ENCODE measurements at regions not wholly inside any gene's neighbourhood (a gene's known extent, or its start where the extent isn't known, plus 50 kb on each side); places are given as distances from the start of the nearest gene placed in this dataset.

GRCh38 chr11:97717922-97718321 lies 1302.8 kb upstream of the CNTN5 start:
- TF ChIP-seq, protein P1, sequence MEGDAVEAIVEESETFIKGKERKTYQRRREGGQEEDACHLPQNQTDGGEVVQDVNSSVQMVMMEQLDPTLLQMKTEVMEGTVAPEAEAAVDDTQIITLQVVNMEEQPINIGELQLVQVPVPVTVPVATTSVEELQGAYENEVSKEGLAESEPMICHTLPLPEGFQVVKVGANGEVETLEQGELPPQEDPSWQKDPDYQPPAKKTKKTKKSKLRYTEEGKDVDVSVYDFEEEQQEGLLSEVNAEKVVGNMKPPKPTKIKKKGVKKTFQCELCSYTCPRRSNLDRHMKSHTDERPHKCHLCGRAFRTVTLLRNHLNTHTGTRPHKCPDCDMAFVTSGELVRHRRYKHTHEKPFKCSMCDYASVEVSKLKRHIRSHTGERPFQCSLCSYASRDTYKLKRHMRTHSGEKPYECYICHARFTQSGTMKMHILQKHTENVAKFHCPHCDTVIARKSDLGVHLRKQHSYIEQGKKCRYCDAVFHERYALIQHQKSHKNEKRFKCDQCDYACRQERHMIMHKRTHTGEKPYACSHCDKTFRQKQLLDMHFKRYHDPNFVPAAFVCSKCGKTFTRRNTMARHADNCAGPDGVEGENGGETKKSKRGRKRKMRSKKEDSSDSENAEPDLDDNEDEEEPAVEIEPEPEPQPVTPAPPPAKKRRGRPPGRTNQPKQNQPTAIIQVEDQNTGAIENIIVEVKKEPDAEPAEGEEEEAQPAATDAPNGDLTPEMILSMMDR (IDR thresholded peaks at IDR 0.05): no peak
- TF ChIP-seq POLR2AphosphoS5 (IDR thresholded peaks at IDR 0.05) (no peak), POLR2A (IDR thresholded peaks at IDR 0.05) (no peak)

Measured in breast epithelium (tissue), 3 donors.